Sigmoid colon (tissue), 6 donors: ENCODE measurements at regions not wholly inside any gene's neighbourhood (a gene's known extent, or its start where the extent isn't known, plus 50 kb on each side); places are given as distances from the start of the nearest gene placed in this dataset.

ENCODE experiments used
- DNase-seq: peaks from one replicate; pipeline ENCODE4 v3.0.0-alpha.2; 2019
- H3K27ac ChIP-seq, 4 donors: fragments of 200-600 bp; sonication (generic); one replicate each; pipeline ENCODE4 v1.5.1; 2016 to 2019; ENCODE audit warnings: mild to moderate bottlenecking in 1 of 4
- H3K27me3 ChIP-seq, 3 donors: fragments of 200-600 bp; sonication (generic); one replicate each; pipeline ENCODE4 v1.5.1; 2019; ENCODE audit warnings: mild to moderate bottlenecking in 1 of 3
- H3K36me3 ChIP-seq, 4 donors: fragments of 200-600 bp; sonication (generic); one replicate each; pipeline ENCODE4 v1.5.1; 2016 to 2019
- H3K4me1 ChIP-seq, 4 donors: fragments of 200-600 bp; sonication (generic); one replicate each; pipeline ENCODE4 v1.5.1; 2017 to 2019
- H3K4me3 ChIP-seq, 4 donors: fragments of 200-600 bp; sonication (generic); one replicate each; pipeline ENCODE4 v1.5.1; 2017 to 2019; ENCODE audit warnings: mild to moderate bottlenecking in 2 of 4, moderate library complexity in 1 of 4
- H3K9me3 ChIP-seq, 4 donors: fragments of 200-600 bp in 3 of 4; sonication (generic) in 3 of 4; one replicate each; pipeline versions ENCODE4 v1.5.1 to v1.6.1; 2013 to 2019
- CTCF ChIP-seq, 4 experiments: fragments of 450-650 bp in 3 of 4; fragments of 200-600 bp in 1 of 4; IDR thresholded peaks; one replicate each; pipeline ENCODE4 v1.5.1; 2016 to 2019; ENCODE audit warnings: antibody characterized with exemption in 4 of 4, mild to moderate bottlenecking in 3 of 4, moderate library complexity in 2 of 4
- EP300 ChIP-seq, 4 donors: sonication (generic); formaldehyde crosslinking; IDR thresholded peaks; one replicate each; pipeline ENCODE4 v1.6.1; 2017; ENCODE audit warnings: antibody characterized with exemption in 4 of 4
- POLR2A ChIP-seq, 2 donors: fragments of 450-650 bp; IDR thresholded peaks; one replicate each; pipeline ENCODE4 v1.6.1; 2016; ENCODE audit warnings: antibody characterized with exemption in 2 of 2, mild to moderate bottlenecking in 2 of 2, moderate library complexity in 2 of 2
- POLR2AphosphoS5 ChIP-seq, 4 donors: sonication (generic); formaldehyde crosslinking; IDR thresholded peaks; one replicate each; pipeline ENCODE4 v1.6.1; 2017; ENCODE audit warnings: antibody characterized with exemption in 4 of 4
- WGBS, 2 donors: extraction: QIAGEN DNeasy Blood & Tissue Kit; methylation state at CpG; one replicate each; pipeline ENCODE4 v1.1.7; 2013; 5-methylcytosine and 5-hydroxymethylcytosine counted together
- intact Hi-C: fragments of 100-400 bp; cut with DNase I; formaldehyde crosslinking; loops from one replicate; pipeline ENCODE4 v1.15.1; 2023
- donor health status: healthy with polysubstance abuse.
- donor health status: healthy.

- WGBS, 2 donors = 47 to 65% methylated on average over 2 of the region's 2 CpGs
- Histone ChIP-seq H3K9me3 (peaks cover 0 to 5% (median 0%) of the 10 kb centered on the region in 4 donors), H3K27me3 (peaks cover 0 to 6% (median 3%) of the 10 kb centered on the region in 3 donors), H3K4me1 (no peaks in the 10 kb centered on the region), H3K4me3 (no peak overlapping the region), H3K36me3 (no peaks in the 10 kb centered on the region), H3K27ac (no peak overlapping the region)
- DNase-seq = no peak
- intact Hi-C loops = no loop called here
- TF ChIP-seq EP300 (IDR thresholded peaks at IDR 0.05) = no peak
- TF ChIP-seq CTCF (IDR thresholded peaks at IDR 0.05) = no peak
- TF ChIP-seq POLR2AphosphoS5 (IDR thresholded peaks at IDR 0.05) = no peak
- no peak for TF ChIP-seq POLR2A (IDR thresholded peaks at IDR 0.05)
These were observed 180.2 kb upstream of the ZNF618 start for GRCh38 chr9:113695901-113696300.

- no peak overlapping the region for H3K4me3 ChIP-seq
- no peaks in the 10 kb centered on the region for H3K36me3 ChIP-seq
- no peak for DNase-seq
- intact Hi-C loops = no loop called here
- H3K4me1 ChIP-seq = no peaks in the 10 kb centered on the region
- TF ChIP-seq POLR2AphosphoS5 (IDR thresholded peaks at IDR 0.05) = no peak
- no peak for TF ChIP-seq EP300 (IDR thresholded peaks at IDR 0.05)
- TF ChIP-seq POLR2A (IDR thresholded peaks at IDR 0.05) = no peak
- TF ChIP-seq CTCF (IDR thresholded peaks at IDR 0.05) = no peak
- no peaks in the 10 kb centered on the region for H3K27me3 ChIP-seq
- no peak overlapping the region for H3K27ac ChIP-seq
- 78 to 83% methylated on average over 17 of the region's 17 CpGs for WGBS, 2 donors
- no peaks in the 10 kb centered on the region for H3K9me3 ChIP-seq
These were observed 174.0 kb upstream of the ZNF618 start for GRCh38 chr9:113701774-113702755.

- TF ChIP-seq POLR2AphosphoS5 (IDR thresholded peaks at IDR 0.05) = no peak
- no peak for TF ChIP-seq CTCF (IDR thresholded peaks at IDR 0.05)
- no peak for TF ChIP-seq POLR2A (IDR thresholded peaks at IDR 0.05)
- Histone ChIP-seq H3K9me3 (no peaks in the 10 kb centered on the region), H3K4me3 (no peak overlapping the region), H3K36me3 (no peaks in the 10 kb centered on the region), H3K4me1 (no peaks in the 10 kb centered on the region), H3K27ac (no peak overlapping the region), H3K27me3 (no peaks in the 10 kb centered on the region)
- 67 to 76% methylated on average over 6 of the region's 6 CpGs for WGBS, 2 donors
- intact Hi-C loops = no loop called here
- DNase-seq = no peak
These were observed 170.7 kb upstream of the ZNF618 start for GRCh38 chr9:113705306-113705927.

GRCh38 chr9:113705928-113706519, 170.1 kb upstream of the ZNF618 start:
- no peak overlapping the region for H3K27ac ChIP-seq
- WGBS, 2 donors = 61 to 76% methylated on average over 2 of the region's 2 CpGs

More at GRCh38 chr9:113705928-113706519, 170.1 kb upstream of the ZNF618 start:
- no peak for DNase-seq
- intact Hi-C loops = no loop called here
- Histone ChIP-seq H3K27me3 (no peaks in the 10 kb centered on the region), H3K4me1 (no peaks in the 10 kb centered on the region), H3K9me3 (no peaks in the 10 kb centered on the region), H3K4me3 (no peak overlapping the region), H3K36me3 (no peaks in the 10 kb centered on the region)
- TF ChIP-seq POLR2A (IDR thresholded peaks at IDR 0.05) (no peak), CTCF (IDR thresholded peaks at IDR 0.05) (no peak), EP300 (IDR thresholded peaks at IDR 0.05) (no peak), POLR2AphosphoS5 (IDR thresholded peaks at IDR 0.05) (no peak)
